ENCODE measurements at regions not wholly inside any gene's neighbourhood (a gene's known extent, or its start where the extent isn't known, plus 50 kb on each side); places are given as distances from the start of the nearest gene placed in this dataset.

DNA sequence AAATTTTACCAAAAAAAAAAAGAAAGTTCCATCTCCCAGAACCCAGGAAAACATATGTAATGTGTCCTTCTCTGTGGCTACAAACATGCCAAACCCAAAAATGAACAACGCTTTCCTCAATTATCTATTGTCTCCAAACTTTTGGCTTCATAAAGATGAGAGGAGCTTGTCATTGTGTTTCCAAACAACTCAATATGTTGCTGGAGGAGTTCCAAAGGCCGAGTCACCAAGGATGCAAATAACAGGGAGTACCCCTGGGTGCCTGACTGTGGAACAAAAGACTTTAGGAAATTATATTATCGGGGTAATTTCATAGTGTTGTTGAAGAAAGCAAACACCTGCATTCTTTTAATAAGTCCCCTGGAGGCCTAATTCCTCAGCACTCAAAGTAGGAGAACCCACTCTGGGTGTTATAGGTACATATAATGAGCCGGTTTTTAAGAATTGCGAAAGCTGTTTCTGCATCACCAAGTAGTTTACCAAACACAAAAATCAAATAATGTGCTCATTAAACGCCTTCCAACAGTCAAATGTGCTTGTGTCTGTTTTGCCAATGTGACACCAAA is 206.3 kb upstream of the PRICKLE2 start:
- intact Hi-C loops (cut with micrococcal nuclease; ENCODE audit: unreplicated experiment), result no loop called here
- ChIA-PET CTCF (no interaction called here), POLR2A (ENCODE audit: low non-redundant PET) (no interaction called here)
- Histone ChIP-seq H3K27me3 (replicated peaks; ENCODE audit: insufficient read depth, low read depth, low read length, poor library complexity) (peaks cover 4% of the 10 kb centered on the region), H3K27ac (ENCODE audit: low read depth, low read length, poor library complexity, severe bottlenecking) (no peak overlapping the region), H3K9me3 (ENCODE audit: low read depth, low read length, poor library complexity, severe bottlenecking) (no peaks in the 10 kb centered on the region), H3K4me1 (ENCODE audit: insufficient read depth, low read length, poor library complexity, severe bottlenecking) (no peaks in the 10 kb centered on the region), H3K36me3 (ENCODE audit: insufficient read depth, low read length, poor library complexity, severe bottlenecking) (no peaks in the 10 kb centered on the region), H3K4me3 (ENCODE audit: low read depth, low read length, poor library complexity, severe bottlenecking) (no peak overlapping the region)
- DNase-seq (ENCODE audit: low spot score), result no peak
- no TSS peak for BruUV-seq (replicated peaks)
- TF ChIP-seq, protein P1, sequence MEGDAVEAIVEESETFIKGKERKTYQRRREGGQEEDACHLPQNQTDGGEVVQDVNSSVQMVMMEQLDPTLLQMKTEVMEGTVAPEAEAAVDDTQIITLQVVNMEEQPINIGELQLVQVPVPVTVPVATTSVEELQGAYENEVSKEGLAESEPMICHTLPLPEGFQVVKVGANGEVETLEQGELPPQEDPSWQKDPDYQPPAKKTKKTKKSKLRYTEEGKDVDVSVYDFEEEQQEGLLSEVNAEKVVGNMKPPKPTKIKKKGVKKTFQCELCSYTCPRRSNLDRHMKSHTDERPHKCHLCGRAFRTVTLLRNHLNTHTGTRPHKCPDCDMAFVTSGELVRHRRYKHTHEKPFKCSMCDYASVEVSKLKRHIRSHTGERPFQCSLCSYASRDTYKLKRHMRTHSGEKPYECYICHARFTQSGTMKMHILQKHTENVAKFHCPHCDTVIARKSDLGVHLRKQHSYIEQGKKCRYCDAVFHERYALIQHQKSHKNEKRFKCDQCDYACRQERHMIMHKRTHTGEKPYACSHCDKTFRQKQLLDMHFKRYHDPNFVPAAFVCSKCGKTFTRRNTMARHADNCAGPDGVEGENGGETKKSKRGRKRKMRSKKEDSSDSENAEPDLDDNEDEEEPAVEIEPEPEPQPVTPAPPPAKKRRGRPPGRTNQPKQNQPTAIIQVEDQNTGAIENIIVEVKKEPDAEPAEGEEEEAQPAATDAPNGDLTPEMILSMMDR (conservative IDR thresholded peaks at IDR 0.05; ENCODE audit: low read depth, low read length), result no peak
- no peak for TF ChIP-seq EZH2 (IDR thresholded peaks at IDR 0.05; ENCODE audit: borderline replicate concordance, low read depth, low read length, poor library complexity, severe bottlenecking)

DNA sequence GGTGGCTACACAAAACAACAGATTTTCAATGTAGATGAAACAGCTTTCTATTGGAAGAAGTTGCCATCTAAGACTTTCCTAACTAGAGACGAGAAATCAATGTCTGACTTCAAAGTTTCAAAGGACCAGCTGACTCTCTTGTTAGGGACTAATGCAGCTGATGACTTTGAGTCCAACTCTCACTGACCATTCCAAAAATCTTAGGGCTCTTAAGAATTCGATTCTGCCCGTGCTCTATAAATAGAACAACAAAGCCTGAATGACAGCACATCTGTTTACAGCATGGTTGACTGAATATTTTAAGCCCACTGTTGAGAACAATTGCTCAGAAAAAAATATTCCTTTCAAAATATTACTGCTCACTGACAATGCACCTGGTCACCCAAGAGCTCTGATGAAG is 202.4 kb upstream of the PRICKLE2 start:
- H3K4me1 ChIP-seq (ENCODE audit: insufficient read depth, low read length, poor library complexity, severe bottlenecking), result no peaks in the 10 kb centered on the region
- POLR2A ChIA-PET (ENCODE audit: low non-redundant PET), result no interaction called here
- H3K27me3 ChIP-seq (replicated peaks; ENCODE audit: insufficient read depth, low read depth, low read length, poor library complexity), result peaks cover 9% of the 10 kb centered on the region
- intact Hi-C loops (cut with micrococcal nuclease; ENCODE audit: unreplicated experiment), result no loop called here
- H3K36me3 ChIP-seq (ENCODE audit: insufficient read depth, low read length, poor library complexity, severe bottlenecking), result no peaks in the 10 kb centered on the region
- H3K4me3 ChIP-seq (ENCODE audit: low read depth, low read length, poor library complexity, severe bottlenecking), result no peak overlapping the region
- TF ChIP-seq, protein P1 (conservative IDR thresholded peaks at IDR 0.05; ENCODE audit: low read depth, low read length), result no peak
- TF ChIP-seq EZH2 (IDR thresholded peaks at IDR 0.05; ENCODE audit: borderline replicate concordance, low read depth, low read length, poor library complexity, severe bottlenecking), result no peak
- no peak for DNase-seq (ENCODE audit: low spot score)
- CTCF ChIA-PET, result no interaction called here
- no TSS peak for BruUV-seq (replicated peaks)
- H3K9me3 ChIP-seq (ENCODE audit: low read depth, low read length, poor library complexity, severe bottlenecking), result no peaks in the 10 kb centered on the region
- H3K27ac ChIP-seq (ENCODE audit: low read depth, low read length, poor library complexity, severe bottlenecking), result no peak overlapping the region

DNA sequence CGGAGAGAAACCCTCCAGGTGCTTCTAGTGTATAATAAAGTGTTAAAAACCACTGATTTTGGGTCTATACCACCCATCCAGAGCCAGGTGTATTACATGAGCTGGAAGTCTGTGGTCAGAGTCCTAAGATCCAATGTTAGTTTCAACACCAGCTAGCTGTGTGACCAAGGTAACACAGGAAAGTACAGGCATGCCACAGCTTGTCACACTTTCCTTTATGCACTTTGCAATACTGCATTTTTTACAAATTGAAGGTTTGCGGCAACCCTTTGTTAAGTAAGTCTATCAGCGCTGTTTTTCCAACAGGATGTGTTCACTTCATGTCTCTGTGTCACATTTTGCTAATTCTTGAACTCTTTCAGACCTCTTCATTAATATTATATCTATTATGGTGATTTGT is 201.3 kb upstream of the PRICKLE2 start:
- ChIA-PET CTCF (no interaction called here), POLR2A (ENCODE audit: low non-redundant PET) (no interaction called here)
- Histone ChIP-seq H3K9me3 (ENCODE audit: low read depth, low read length, poor library complexity, severe bottlenecking) (no peaks in the 10 kb centered on the region), H3K4me3 (ENCODE audit: low read depth, low read length, poor library complexity, severe bottlenecking) (no peak overlapping the region), H3K4me1 (ENCODE audit: insufficient read depth, low read length, poor library complexity, severe bottlenecking) (no peaks in the 10 kb centered on the region), H3K36me3 (ENCODE audit: insufficient read depth, low read length, poor library complexity, severe bottlenecking) (no peaks in the 10 kb centered on the region), H3K27ac (ENCODE audit: low read depth, low read length, poor library complexity, severe bottlenecking) (no peak overlapping the region), H3K27me3 (replicated peaks; ENCODE audit: insufficient read depth, low read depth, low read length, poor library complexity) (peaks cover 9% of the 10 kb centered on the region)
- TF ChIP-seq EZH2 (IDR thresholded peaks at IDR 0.05; ENCODE audit: borderline replicate concordance, low read depth, low read length, poor library complexity, severe bottlenecking), result no peak
- TF ChIP-seq, protein P1 (conservative IDR thresholded peaks at IDR 0.05; ENCODE audit: low read depth, low read length), result no peak
- BruUV-seq (replicated peaks), result no TSS peak
- DNase-seq (ENCODE audit: low spot score), result no peak
- intact Hi-C loops (cut with micrococcal nuclease; ENCODE audit: unreplicated experiment), result no loop called here

Data from A673 (cell line).